Stimulated activated CD4-positive, alpha-beta T cell treated with anti-CD3 and anti-CD28 coated beads, Interleukin-2, amount 100 ng/mL, for 48 hours (primary cell): ENCODE measurements at regions not wholly inside any gene's neighbourhood (a gene's known extent, or its start where the extent isn't known, plus 50 kb on each side); places are given as distances from the start of the nearest gene placed in this dataset.
"Not testable (repeated sequence)": the region's sequence is repeated elsewhere in the genome, so short reads cannot be mapped to it uniquely, and the experiment has no call there.

Source experiments
- DNase-seq, 2 donors: peaks; one replicate each; pipeline ENCODE4 v3.0.0-alpha.2; 2020

DNA sequence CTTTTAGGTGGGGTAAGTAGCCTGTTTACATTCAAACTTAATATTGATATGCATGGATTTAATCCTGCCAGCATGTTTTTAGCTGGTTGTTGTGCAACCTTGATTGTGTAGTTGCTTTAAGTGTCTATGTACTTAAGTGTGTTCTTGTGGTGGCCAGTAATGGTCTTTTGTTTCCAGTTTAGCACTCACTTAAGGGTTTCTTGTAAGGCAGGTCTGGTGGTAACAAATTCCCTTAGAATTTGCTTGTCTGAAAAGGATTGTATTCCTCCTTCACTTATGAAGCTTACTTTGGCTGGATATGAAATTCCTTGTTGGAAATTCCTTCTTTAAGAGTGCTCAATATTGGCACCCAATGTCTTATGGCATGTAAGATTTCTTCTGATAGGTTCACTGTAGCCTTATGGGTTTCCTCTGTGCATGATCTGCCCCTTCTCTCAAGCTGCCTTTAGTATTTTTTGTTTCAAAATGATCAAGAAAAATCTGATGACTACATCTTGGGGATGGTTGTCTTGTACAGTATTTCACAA is 289.0 kb upstream of the C1QTNF3 start:
- DNase-seq = not testable (repeated sequence)

DNA sequence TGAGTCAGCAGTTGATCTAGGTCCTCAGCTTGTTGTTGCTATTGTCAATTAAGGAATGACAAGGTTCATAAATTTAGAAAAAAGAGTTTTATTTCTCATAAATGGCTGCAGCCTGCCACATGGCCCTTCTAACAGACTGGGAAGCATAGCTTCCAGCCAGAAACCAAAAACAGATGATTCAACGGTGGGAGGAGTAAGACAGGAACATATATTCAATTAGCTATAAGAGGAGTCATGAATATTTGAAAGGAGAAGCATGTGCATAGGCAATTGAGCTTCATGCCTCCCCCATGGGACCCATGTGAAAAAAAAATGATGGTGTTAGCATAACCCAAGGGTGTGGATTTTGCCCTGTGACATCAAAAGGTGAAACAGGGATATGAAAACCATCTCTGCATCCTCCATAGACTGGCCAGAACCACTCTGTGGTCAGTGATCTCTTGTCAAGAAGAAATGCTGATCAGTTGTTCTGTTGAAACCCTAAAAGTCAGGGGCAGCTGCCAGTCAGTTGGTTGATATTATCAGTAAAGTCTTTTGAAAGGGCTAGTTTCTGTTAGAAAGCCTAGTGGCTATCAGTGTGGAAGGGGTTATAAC is 296.5 kb upstream of the C1QTNF3 start:
- not testable (repeated sequence) for DNase-seq

- DNase-seq = not testable (repeated sequence)
Measured at GRCh38 chr5:34354440-34354839, 301.7 kb upstream of the RAI14 start.

DNA sequence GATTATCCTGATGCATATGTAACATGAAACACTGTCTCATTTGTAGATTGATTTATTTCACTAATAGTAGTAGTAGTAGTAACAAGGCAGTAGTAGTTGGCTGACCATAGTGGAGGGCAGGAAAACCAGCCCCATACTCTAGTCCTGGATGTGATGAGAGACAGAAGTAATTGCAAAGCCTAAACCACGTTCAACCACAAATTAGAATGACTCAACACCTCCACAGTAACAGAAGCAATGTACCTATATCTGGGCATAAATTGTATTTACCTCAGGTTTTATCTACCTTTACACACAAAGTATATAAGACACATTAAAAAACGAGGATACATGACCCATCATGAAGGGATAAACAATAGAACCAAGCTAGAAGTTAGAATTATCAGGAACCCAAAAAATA is 284.7 kb upstream of the RAI14 start:
- not testable (repeated sequence) for DNase-seq

- not testable (repeated sequence) for DNase-seq
Measured at GRCh38 chr5:34371817-34372216, 284.3 kb upstream of the RAI14 start.

- DNase-seq = not testable (repeated sequence)
Measured at GRCh38 chr5:34372739-34373138, 283.4 kb upstream of the RAI14 start.

DNA sequence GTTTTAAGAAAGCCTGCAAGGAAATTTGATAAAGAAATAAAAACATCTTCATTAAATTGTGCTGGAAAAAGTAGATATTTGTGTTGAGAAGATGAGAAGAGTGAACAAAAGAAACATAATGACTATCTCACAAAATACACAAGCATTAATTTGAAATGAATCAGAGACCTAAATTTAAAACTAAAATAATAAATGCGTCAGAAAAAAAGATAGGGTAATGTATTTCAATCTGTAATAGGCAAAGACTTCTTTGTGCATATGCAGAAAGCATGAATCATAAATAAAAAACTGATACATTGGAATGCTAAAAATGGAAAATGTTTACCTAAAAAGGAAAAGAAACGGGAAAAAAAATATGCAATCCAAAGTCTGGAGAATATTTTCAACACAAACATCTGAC is 278.5 kb upstream of the RAI14 start:
- DNase-seq = not testable (repeated sequence)

DNA sequence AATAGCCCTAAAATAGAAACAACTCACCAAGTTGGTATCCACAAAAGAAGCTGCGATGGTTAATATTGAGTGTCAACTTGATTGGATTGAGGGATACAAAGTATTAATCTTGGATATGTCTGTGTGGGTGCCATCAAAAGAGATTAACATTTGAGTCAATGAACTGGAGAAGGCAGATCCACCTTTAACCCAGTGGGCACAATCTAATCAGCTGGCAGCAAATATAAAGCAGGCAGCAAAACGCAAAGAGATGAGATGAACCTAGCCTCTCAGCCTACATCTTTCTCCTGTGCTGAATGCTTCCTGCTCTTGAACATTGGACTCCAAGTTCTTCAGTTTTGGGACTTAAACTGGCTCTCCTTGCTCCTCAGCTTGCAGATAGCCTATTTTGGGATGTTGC is 277.6 kb upstream of the RAI14 start:
- DNase-seq = not testable (repeated sequence)

GRCh38 chr5:34388754-34389153 is 267.4 kb upstream of the RAI14 start:
- DNase-seq = not testable (repeated sequence)

GRCh38 chr5:34409373-34409772 is 246.8 kb upstream of the RAI14 start:
- DNase-seq = no peak

- no peak for DNase-seq
Measured at GRCh38 chr5:34410411-34411139, 245.6 kb upstream of the RAI14 start.

- no peak for DNase-seq
Measured at GRCh38 chr5:34411470-34412346, 244.4 kb upstream of the RAI14 start.

DNA sequence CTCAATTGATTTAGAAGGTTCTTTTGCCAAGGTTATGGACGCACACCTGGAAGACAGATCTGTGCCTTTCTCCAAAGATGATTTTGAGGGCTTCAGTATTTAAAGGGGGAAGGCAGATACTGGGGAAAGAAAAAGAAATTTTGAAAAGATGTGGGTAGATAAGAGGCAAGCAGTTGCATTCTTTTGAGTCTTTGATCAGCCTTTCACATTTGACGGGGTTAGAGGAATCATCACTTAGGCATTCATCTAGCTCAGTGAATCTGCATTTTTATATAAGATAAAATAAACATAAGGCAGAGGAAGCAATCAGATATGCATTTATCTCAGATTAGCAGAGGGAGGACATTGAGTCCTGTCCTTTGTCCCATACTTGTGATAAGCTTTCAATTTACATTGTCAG is 243.4 kb upstream of the RAI14 start:
- DNase-seq = no peak

GRCh38 chr5:34415559-34416198 is 240.4 kb upstream of the RAI14 start:
- DNase-seq = no peak

DNA sequence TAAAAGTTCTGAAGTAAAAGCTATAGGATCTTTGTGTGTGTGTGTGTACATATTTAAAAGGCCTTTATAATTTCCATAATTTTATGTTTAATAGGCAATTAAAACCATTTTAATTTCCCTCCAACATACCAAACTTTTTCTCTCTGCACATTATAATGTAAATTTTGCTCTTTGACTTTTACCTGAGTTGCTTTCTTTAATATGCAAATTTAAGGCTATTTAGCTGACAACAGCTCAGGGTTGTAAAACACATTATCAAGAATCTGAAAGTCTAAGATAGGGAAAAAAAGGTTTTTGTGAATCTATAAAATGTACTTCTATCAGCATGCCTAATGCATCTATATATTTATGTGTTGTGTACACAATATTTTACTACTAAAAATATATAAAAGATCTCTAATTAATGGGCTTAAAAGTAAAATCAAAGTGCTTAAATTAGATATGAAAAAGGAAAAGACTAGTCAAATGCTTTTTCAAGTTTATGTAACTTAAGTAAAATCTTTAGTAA is 239.6 kb upstream of the RAI14 start:
- no peak for DNase-seq

DNA sequence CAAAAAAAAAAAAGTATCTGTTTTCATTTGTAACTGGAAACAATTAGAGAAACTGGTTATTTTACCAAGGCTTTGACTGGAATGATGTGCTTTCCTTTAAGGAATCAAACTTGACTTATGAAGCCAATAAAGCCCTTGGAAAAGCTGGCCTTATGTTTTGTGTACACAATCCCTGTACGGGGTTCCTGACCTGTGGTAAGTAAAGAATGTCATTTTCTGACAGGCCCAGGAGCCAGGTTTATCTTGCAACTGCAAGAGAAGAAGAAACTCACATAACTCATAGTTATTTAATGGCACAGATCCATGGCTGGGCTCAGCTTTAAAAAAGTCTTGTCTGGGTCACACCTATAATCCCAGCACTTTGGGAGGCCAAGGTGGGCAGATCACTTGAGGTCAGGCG is 235.9 kb upstream of the RAI14 start:
- not testable (repeated sequence) for DNase-seq

DNA sequence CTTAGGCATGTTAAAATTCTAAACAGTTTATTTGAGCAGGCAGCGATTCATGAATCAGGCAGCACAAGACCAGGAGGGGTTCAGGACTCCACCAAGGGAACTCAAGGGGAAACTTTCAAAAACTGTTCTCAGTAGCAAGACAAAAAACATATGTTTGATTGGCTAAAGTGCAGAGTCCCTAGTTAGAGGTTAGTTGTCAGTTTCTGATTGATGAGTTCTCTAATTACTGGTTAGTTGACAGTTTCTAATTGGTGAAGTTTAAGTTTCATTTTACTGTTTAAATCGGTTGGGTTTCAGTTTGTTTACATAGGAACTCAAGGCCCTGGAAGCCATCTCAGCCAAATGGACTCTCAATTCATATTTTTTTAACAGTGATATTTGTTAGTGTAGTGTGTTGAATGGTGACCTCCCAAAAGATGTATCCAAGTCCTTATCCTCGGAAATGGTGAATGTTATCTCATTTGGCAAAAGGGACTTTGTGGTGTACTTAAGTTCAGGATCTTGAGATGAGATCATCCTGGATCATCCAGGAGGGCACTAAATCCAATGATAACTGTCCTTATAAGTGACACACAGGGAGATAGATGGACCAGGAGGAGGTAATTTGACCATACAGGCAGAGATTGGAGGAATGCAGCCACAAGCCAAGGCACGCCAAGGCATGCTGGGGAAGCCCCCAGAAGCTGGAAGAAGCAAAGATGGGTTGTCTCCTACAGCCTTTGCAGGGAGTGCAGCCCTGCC is 219.2 kb upstream of the RAI14 start:
- DNase-seq = no peak

GRCh38 chr5:34439601-34440000 is 216.5 kb upstream of the RAI14 start:
- no peak for DNase-seq

DNA sequence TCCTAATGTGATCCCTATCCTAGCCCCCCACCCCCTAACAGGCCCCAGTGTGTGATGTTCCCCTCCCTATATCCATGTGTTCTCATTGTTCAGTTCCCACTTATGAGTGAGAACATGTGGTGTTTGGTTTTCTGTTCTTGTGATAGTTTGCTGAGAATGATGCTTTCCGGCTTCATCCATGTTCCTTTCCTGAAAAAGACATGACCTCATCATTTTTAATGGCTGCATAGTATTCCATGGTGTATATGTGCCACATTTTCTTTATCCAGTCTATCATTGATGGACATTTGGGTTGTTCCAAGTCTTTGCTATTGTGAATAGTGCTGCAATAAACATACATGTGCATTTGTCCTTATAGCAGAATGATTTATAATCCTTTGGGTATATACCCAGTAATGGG is 214.4 kb upstream of the RAI14 start:
- DNase-seq = not testable (repeated sequence)

DNA sequence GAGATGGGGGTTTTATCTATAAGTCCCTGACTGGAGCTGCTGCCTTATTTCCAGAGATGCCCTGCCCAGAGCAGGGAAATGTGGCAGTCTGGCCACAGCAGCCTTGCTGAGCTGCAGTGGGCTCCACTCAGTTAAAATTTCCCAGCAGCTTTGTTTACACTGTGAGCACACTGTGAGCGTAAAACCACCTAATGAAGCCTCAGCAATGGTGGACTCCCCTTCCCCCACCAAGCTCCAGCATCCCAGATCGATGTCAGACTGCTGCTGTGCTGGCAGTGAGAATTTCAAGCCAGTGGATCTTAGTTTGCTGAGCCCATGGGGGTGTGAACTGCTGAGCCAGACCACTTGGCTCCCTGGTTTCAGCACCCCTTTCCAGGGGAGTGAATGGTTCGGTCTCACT is 208.7 kb upstream of the RAI14 start:
- no peak for DNase-seq

DNA sequence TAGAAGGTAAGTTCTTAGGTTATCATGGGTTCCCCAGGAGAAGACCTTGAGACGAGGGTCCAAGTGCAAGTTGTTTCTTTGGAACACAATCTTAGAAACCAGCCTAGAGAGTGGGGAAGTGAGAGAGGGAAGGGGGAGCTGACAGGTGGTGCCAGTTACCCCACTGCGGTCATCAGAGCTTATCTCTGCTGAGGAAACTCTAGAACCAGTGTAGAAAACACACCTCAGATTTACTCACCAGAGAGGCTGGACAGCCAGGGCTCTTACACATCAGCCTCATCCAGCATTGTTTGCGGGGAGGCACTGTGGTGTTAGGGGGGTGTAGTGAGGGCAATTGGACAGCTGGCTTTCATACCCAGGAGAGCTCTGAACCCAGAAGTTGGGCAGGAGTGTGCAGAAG is 206.5 kb upstream of the RAI14 start:
- no peak for DNase-seq

GRCh38 chr5:34450338-34450737 is 205.8 kb upstream of the RAI14 start:
- no peak for DNase-seq
